NCI-H2227 (cell line): ENCODE measurements at regions not wholly inside any gene's neighbourhood (a gene's known extent, or its start where the extent isn't known, plus 50 kb on each side); places are given as distances from the start of the nearest gene placed in this dataset.

Experiments used
- DNase-seq: peaks from one replicate; lab custom pipeline; 2025; ENCODE audit not compliant: unreplicated experiment; lab: John Stamatoyannopoulos, UW

DNA sequence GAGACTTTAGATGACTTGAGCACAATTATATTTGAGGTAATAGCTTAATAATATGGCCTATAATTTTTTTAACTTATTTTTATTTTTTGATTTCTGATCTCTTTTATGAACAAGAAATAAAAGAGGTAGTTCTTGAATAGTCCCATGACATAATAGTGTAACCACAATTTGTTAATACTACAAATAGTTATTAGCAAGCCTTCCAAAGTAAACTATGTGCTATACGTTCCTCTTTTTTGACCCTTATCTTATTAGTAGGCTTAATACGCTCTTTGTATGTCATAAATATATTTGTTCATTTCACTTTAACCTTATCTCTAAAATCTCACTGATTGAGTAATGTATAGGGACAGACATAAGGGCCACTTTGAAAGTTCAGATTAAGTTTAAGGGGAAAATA is 78.7 kb upstream of the NR4A3 start:
- DNase-seq: no peak

DNA sequence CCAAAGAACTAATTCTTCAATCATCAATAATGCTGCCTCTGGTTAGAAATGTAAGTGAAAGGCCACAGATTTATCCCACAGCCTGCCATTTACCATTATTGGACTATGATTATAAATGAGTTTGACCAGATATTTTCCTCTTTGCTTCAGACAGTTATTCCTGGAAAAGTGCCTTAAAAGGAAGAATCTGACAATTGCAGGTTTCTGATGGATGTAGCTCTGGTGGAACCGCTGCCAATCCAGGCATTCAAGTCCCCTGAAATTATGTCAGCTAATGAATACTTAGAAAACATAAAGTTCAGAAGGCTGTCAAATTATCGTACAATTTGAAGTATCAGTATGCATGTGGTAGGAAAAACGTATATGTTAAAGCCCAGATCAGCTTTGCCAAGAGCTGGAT is 78.2 kb upstream of the NR4A3 start:
- DNase-seq: no peak

DNA sequence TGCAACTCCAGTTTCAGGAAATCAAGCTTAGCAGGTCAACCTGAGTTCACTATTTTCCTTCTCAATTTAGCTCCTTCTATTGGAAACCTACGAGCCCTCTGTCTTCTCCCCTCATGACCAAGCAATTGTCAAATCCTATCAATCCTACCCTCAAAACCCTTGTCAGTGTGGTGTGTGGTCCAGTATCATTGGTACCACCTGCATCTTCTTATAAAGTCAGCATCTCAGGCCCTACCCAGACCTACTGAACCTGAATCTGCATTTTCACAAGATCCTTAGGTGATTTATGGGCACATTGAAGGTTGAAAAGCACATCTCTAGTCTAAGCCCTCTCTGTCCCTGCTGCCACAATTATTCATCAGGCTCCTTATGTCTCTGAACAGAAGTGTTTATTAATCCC is 77.6 kb upstream of the NR4A3 start:
- no peak for DNase-seq

DNA sequence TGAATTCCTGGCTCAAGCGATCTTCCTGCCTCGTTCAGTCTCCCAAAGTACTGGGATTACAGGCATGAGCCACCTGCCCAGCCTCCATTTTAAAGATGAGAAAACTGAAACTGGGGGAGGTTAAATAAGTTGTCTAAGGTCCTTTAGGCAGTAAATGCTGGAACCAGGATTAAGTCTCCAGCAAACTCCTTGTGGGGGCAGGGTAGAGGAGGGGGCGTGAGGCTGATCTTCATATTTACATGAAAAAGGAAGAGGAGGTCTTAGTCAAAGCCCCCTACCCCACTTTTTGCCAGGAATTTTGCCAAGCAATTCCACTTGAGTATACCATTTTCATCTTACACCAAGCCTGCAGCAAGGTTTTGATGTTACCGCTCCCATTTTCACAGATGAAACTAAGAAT is 76.6 kb upstream of the NR4A3 start:
- DNase-seq: no peak

DNA sequence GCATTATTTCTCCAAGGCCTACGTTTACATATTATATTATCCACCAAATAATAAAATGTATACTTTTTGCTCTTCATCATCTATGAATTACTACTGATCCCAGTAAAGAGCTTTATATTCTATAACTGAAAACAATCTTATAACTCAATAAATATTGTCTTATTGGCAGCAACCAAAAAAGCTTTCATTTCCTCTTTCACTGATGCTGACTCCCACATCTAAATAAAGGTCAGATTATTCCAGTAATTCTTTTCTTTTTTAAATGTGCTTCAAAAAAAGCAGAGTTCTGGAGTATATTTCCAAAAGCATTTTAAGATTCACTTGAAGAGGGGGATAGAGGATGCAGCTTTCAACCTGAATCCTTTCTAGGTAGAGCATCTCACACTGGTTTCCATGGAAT is 75.3 kb upstream of the NR4A3 start:
- no peak for DNase-seq

DNA sequence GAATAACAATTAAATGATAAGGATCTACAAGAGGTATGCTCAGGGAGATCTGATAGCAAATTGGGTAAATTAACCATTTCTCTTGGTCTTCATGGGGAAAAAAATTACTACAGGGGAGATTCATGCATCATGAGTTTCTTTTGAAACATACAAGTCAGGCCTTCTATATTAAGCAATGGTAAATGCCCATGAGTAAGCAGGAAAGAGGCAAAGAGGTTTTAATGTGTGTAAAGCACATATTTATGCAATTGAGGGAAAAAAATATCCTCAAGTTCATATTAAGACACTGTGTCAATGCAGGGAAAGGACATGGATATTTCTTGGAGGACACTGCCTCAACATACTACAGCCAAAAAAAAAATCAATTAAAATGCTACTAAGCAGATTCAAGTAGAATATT is 73.4 kb upstream of the NR4A3 start:
- DNase-seq: no peak

DNA sequence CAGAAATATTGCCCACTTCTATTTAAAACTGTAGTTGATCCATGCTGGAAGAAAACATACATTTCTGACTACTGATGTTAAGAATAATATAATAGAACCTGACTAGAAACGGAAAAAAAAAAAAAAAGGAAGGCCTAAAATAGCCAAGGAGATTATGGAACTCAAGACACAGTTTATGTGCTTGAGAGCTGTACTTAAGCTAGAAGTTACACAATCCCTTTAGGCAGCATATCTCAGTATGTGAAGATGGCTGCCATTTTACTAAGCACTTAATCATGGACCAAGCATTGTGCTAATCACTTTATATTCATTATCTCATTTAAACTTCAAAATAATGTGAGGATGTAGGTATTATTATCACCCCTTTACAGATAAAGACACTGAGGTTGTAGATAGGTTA is 73.0 kb upstream of the NR4A3 start:
- no peak for DNase-seq

DNA sequence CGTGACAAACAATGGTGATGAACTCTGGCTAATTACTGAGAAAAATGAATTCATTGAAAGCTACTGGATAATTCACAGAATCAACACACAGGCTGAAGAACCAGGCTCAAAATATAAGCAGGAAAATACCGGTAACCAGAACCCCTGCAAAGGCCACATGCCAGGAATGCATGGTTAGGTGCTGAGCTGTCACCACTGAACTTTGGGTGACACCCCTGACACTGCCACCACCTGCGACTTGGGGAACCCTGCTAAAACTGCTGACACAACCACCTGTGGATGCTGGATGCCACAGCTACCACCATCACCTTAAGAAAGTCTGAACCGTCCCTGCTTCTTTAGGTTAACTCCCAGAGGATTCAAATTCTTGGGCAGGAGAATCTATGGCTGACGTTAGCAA is 72.0 kb upstream of the NR4A3 start:
- DNase-seq: no peak

DNA sequence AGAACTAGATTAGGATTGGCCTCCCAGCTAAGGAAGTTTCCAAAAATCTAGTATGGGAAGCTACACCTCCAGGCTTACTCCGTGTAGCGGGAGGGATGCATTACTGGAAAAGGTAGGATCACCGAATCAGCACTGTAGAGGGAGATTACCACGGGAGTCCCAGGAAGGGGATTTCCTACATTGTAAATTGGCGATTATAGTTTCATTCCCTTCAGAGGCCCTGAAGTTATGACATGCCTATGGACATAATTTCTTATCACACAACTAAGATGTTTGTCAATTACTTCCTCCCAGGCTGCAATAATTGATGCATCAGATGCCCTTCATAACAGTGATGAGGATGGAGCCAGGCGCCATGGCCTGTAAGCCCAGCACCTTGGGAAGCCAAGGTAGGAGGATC is 71.2 kb upstream of the NR4A3 start:
- no peak for DNase-seq

DNA sequence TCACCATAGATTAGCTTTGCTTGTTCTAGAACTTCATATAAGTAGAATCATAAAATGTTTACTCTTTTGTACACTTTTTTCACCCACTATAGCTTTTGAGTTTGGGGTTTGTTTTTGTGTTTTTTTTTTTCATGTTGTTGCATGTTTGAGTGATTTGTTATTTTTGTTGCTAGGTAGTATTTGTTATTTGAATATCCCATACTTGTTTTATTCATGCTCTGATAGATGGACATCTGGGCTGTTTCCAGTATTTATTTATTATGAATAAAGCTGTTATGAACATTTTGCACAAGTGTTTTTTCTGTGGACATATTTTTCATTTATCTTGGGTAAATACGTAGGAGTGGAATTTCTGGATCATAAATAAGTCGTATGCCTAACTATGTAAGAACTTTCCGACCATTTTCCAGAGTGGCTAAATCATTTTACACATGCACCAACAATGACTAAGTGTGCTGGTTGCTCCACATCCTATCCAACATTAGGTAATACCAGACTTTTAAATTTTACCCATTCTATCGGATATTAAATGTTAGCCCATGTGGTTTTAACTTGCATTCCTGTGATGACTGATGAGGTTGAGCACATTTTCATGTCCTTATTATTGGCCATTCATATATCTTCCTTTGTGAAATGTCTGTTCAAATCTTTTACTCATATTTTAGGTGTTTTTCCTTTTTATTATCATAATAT is 69.1 kb upstream of the NR4A3 start:
- no peak for DNase-seq

DNA sequence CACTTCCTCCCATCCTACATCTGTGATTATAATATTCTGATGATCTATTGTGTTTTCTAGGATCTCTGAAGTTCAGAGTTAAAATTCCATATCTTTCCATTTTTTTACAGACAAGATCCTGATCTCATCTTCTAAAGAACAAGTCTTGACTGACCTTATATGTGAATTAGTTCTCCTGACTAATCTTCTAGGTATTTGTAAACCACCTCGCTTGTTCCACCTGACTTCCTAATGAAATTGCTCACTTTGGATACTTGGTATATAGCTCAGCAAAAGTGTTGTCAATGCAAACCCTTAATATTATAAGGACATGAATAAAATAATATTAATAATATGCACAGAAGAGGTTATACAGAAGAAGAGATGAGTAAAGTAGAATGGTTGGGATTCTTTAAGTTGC is 68.2 kb upstream of the NR4A3 start:
- no peak for DNase-seq

DNA sequence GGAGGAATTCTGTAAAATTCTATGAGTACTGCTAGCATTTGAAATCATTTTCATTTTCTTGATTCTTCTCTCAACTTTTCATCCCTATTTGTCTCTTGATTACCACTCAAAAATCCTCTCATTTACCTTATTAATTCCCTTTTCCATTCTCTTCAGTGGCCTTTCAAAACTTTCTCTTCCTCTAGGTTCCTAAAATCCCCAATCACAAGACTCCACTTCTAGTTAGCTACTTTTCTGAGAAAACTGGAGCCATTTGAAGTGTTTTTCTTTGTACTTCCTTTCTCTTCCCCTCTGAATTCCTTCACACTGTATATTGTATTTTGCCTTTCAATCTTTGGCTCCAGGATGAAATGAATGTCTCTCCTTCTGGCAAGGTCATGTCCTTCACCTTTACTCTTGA is 61.3 kb upstream of the NR4A3 start:
- no peak for DNase-seq

DNA sequence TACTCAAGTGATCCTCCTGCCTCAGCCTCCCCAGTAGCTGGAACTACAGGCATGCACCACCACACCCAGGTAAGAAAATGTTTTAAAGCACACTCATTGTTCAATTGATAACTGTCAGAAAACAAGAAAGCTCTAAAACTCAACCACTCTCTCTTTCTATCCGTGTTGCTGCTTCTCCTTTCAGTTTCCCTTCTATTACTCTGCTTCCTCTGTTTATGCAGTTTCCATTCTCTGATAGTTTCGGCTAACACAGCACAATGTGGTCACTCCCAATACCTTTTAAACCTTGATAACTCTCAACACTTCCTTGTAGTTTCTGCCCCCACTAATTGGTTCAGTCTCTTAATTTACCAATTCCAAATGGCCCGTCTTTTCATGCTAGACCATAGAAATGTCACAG is 59.2 kb upstream of the NR4A3 start:
- no peak for DNase-seq
